ENCODE measurements at regions not wholly inside any gene's neighbourhood (a gene's known extent, or its start where the extent isn't known, plus 50 kb on each side); places are given as distances from the start of the nearest gene placed in this dataset.

- Histone ChIP-seq H3K4me1 (peaks cover 0 to 7% of the 10 kb centered on the region in 2 donors), H3K4me3 (no peak overlapping the region), H3K27me3 (no peaks in the 10 kb centered on the region), H3K27ac (no peak overlapping the region), H3K36me3 (no peaks in the 10 kb centered on the region), H3K9me3 (no peaks in the 10 kb centered on the region)
- ATAC-seq (no peak), DNase-seq (no peak)
- in situ Hi-C loops (cut with MboI; ENCODE audit: low sequenced_read_pairs in 4 of 4): no loop called here
- intact Hi-C loops (cut with DNase I; ENCODE audit: low total_unique reads): no loop called here
- TF ChIP-seq CTCF (IDR thresholded peaks at IDR 0.05 in 4 of 5, conservative IDR thresholded peaks at IDR 0.05 in 1 of 5) (no peak), POLR2A (IDR thresholded peaks at IDR 0.05) (no peak)
These were observed 524.2 kb downstream of the IQCM start for GRCh38 chr4:149291463-149291862.

DNA sequence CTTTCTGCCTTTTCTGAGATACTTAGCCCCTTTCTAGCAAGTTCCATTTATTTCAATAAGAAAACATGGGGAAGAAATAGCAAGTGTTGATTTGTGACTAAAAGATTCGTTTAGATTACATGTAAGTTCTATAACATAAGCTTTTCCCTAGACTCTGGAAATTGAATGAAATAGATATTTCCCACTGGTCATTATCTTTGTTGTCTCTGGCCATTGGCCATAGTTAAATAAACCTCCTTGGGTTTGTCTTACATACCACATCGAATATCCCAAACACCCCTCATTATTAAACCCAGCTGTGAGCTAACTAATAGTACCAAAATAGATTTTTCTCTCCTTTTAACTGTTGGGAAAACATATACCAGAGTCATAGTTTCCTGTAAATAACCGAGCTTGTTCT is 534.8 kb downstream of the IQCM start:
- H3K27me3 ChIP-seq: no peaks in the 10 kb centered on the region
- ATAC-seq (no peak), DNase-seq (no peak)
- H3K4me3 ChIP-seq: no peak overlapping the region
- TF ChIP-seq POLR2A (IDR thresholded peaks at IDR 0.05): no peak
- no peaks in the 10 kb centered on the region for H3K9me3 ChIP-seq
- no peak overlapping the region for H3K27ac ChIP-seq
- in situ Hi-C loops (cut with MboI; ENCODE audit: low sequenced_read_pairs in 4 of 4): no loop called here
- H3K36me3 ChIP-seq: no peaks in the 10 kb centered on the region
- no peaks in the 10 kb centered on the region for H3K4me1 ChIP-seq
- intact Hi-C loops (cut with DNase I; ENCODE audit: low total_unique reads): no loop called here

DNA sequence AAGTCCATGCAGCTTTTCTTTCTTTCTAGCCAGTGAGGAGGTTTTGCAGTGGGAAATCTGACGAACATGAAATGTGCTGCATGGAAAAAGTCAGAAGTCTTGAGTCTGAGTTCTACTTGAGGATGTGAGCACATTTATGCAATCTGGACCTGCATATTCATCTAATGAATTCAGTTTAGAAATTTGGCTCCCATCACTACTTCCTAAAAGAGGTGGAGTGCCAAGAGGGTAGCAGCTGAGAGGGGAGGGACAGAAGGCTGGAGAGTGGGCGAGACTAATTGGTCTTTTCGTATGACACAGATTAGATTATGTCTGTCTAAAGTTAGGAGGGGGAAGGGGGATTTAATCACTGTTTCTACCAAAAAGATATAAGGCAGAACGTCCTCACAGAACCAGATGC is 535.9 kb downstream of the IQCM start:
- Histone ChIP-seq H3K36me3 (no peaks in the 10 kb centered on the region), H3K27ac (no peak overlapping the region), H3K27me3 (no peaks in the 10 kb centered on the region), H3K9me3 (no peaks in the 10 kb centered on the region), H3K4me1 (no peaks in the 10 kb centered on the region), H3K4me3 (no peak overlapping the region)
- TF ChIP-seq POLR2A (IDR thresholded peaks at IDR 0.05) (no peak), CTCF (IDR thresholded peaks at IDR 0.05 in 4 of 5, conservative IDR thresholded peaks at IDR 0.05 in 1 of 5) (no peak)
- ATAC-seq (no peak), DNase-seq (no peak)
- in situ Hi-C loops (cut with MboI; ENCODE audit: low sequenced_read_pairs in 4 of 4) (no loop called here), intact Hi-C loops (cut with DNase I; ENCODE audit: low total_unique reads) (no loop called here)

DNA sequence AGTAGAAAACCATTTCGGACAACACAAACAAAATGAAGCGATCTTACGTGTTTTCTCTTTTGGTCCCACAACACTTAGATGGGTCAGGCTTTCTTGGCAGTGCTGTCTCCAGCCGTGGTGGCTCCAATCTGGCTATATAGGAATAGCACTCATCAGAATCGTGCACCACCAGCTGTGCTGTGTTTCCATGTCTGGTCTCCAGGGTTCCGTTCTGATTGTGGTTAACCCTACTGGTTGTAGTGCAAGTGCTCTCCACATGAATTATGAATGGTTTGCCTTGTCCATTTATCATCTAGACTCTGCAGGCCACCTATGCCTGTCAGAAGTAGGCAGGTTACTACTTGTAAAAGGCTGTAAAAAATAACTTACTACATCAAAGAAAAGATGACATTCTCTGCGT is 536.3 kb downstream of the IQCM start:
- DNase-seq (no peak), ATAC-seq (no peak)
- no peaks in the 10 kb centered on the region for H3K36me3 ChIP-seq
- in situ Hi-C loops (cut with MboI; ENCODE audit: low sequenced_read_pairs in 4 of 4): no loop called here
- H3K9me3 ChIP-seq: no peaks in the 10 kb centered on the region
- no peak overlapping the region for H3K4me3 ChIP-seq
- no peak overlapping the region for H3K27ac ChIP-seq
- H3K4me1 ChIP-seq: no peaks in the 10 kb centered on the region
- intact Hi-C loops (cut with DNase I; ENCODE audit: low total_unique reads): no loop called here
- TF ChIP-seq CTCF (IDR thresholded peaks at IDR 0.05 in 4 of 5, conservative IDR thresholded peaks at IDR 0.05 in 1 of 5) (no peak), POLR2A (IDR thresholded peaks at IDR 0.05) (no peak)
- no peaks in the 10 kb centered on the region for H3K27me3 ChIP-seq

DNA sequence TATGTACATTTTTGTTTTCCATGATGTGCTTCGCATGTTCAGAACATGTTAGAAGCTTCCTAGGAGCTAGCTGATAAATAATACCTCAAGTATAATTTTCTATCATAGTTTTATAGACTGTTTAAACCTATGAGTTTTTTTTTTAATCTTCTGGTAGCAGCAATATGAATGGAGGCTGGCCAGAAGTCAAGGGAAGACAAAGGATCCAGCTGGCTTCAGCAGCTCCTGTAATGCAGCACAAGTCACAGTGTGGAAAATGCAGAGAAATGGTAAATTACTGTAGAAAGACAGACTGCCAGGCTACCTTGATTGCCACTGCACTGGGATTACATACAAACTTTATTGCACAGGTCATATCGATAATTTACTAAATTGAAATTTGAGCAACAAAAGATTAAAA is 537.9 kb downstream of the IQCM start:
- no peaks in the 10 kb centered on the region for H3K9me3 ChIP-seq
- ATAC-seq (no peak), DNase-seq (no peak)
- no peaks in the 10 kb centered on the region for H3K36me3 ChIP-seq
- intact Hi-C loops (cut with DNase I; ENCODE audit: low total_unique reads): no loop called here
- no peaks in the 10 kb centered on the region for H3K27me3 ChIP-seq
- no peak for TF ChIP-seq CTCF (IDR thresholded peaks at IDR 0.05 in 4 of 5, conservative IDR thresholded peaks at IDR 0.05 in 1 of 5)
- no peak for TF ChIP-seq POLR2A (IDR thresholded peaks at IDR 0.05)
- H3K27ac ChIP-seq: no peak overlapping the region
- H3K4me3 ChIP-seq: no peak overlapping the region
- in situ Hi-C loops (cut with MboI; ENCODE audit: low sequenced_read_pairs in 4 of 4): no loop called here
- H3K4me1 ChIP-seq: no peaks in the 10 kb centered on the region

All from gastrocnemius medialis (tissue), 4 donors.